Fibroblast of lung (primary cell): ENCODE measurements at regions not wholly inside any gene's neighbourhood (a gene's known extent, or its start where the extent isn't known, plus 50 kb on each side); places are given as distances from the start of the nearest gene placed in this dataset.

Experiments used
- DNase-seq, 2 donors: peaks; one replicate each; pipeline versions ENCODE4 v3.0.0 to v3.0.0-alpha.2; 2010; ENCODE audit warnings: low read depth in 2 of 2
- H2AFZ ChIP-seq: 2 replicates; pipeline ENCODE4 v1.5.1; 2012; ENCODE audit warnings: low read length, control low read depth, inconsistent platforms
- H3K27ac ChIP-seq: 2 replicates; pipeline ENCODE4 v1.5.1; 2011; ENCODE audit warnings: low read length, control low read depth; ENCODE audit not compliant: insufficient read depth
- H3K27me3 ChIP-seq: 2 replicates; pipeline ENCODE4 v1.5.1; 2011; ENCODE audit warnings: mild to moderate bottlenecking, low read length; ENCODE audit not compliant: control insufficient read depth, insufficient read depth
- H3K36me3 ChIP-seq: 2 replicates; pipeline ENCODE4 v1.5.1; 2011; ENCODE audit warnings: low read length; ENCODE audit not compliant: control insufficient read depth, insufficient read depth
- H3K4me1 ChIP-seq: 2 replicates; pipeline ENCODE4 v1.5.1; 2011; ENCODE audit warnings: low read length; ENCODE audit not compliant: control insufficient read depth, insufficient read depth; ENCODE audit errors: extremely low read depth
- H3K4me2 ChIP-seq: 2 replicates; pipeline ENCODE4 v1.5.1; 2011; ENCODE audit warnings: low read length, control low read depth; ENCODE audit not compliant: insufficient read depth; ENCODE audit errors: extremely low read depth
- H3K4me3 ChIP-seq, 4 experiments: fragments of 200-600 bp in 1 of 4; sonication (generic) in 1 of 4; replicated peaks in 1 of 4; 2 replicates each; pipeline ENCODE4 v1.5.1; 2011 to 2016; ENCODE audit warnings: low read length in 4 of 4, low read depth in 3 of 4, mild to moderate bottlenecking in 3 of 4, control low read depth in 2 of 4, inconsistent platforms in 1 of 4, mixed read lengths in 1 of 4; ENCODE audit not compliant: insufficient read depth in 1 of 4; ENCODE audit errors: control extremely low read depth in 1 of 4
- H3K79me2 ChIP-seq: 2 replicates; pipeline ENCODE4 v1.5.1; 2012; ENCODE audit warnings: mild to moderate bottlenecking, low read length, inconsistent platforms; ENCODE audit not compliant: control insufficient read depth, insufficient read depth
- H3K9ac ChIP-seq: 2 replicates; pipeline ENCODE4 v1.5.1; 2011; ENCODE audit warnings: mild to moderate bottlenecking, low read length, control low read depth; ENCODE audit not compliant: insufficient read depth
- H3K9me3 ChIP-seq: 2 replicates; pipeline ENCODE4 v1.5.1; 2012; ENCODE audit warnings: low read depth, low read length; ENCODE audit not compliant: control insufficient read depth, insufficient read depth
- H4K20me1 ChIP-seq: 2 replicates; pipeline ENCODE4 v1.5.1; 2011; ENCODE audit warnings: low read length; ENCODE audit not compliant: control insufficient read depth, insufficient read depth; ENCODE audit errors: extremely low read depth
- CTCF ChIP-seq, 2 donors: IDR thresholded peaks in 1 of 2; conservative IDR thresholded peaks in 1 of 2; 1 replicate in 1 of 2; 2 replicates in 1 of 2; pipeline ENCODE4 v1.5.1; 2011 to 2012; ENCODE audit warnings: low read length in 2 of 2, control low read depth in 1 of 2, inconsistent platforms in 1 of 2, low read depth in 1 of 2, mild to moderate bottlenecking in 1 of 2
- EZH2 ChIP-seq: IDR thresholded peaks from 2 replicates; pipeline ENCODE4 v1.5.1; 2012; ENCODE audit warnings: low read length, control low read depth, mild to moderate bottlenecking; ENCODE audit errors: missing control alignments

GRCh38 chr17:62905233-62905632 lies 60.8 kb upstream of the TANC2 start:
- H3K4me2 ChIP-seq = no peak overlapping the region
- no peak overlapping the region for H3K27ac ChIP-seq
- no peaks in the 10 kb centered on the region for H3K27me3 ChIP-seq
- H4K20me1 ChIP-seq = no peaks in the 10 kb centered on the region
- no peaks in the 10 kb centered on the region for H3K36me3 ChIP-seq
- no peak overlapping the region for H3K9ac ChIP-seq
- H3K4me3 ChIP-seq = no peak overlapping the region
- TF ChIP-seq EZH2 = no peak
- TF ChIP-seq CTCF (conservative IDR thresholded peaks at IDR 0.05 in 1 of 2, IDR thresholded peaks at IDR 0.05 in 1 of 2; ENCODE audit: low read depth in 1 of 2, low read length in 2 of 2) = no peak
- no peaks in the 10 kb centered on the region for H3K4me1 ChIP-seq
- DNase-seq = no peak
- no peaks in the 10 kb centered on the region for H3K79me2 ChIP-seq
- H3K9me3 ChIP-seq = no peaks in the 10 kb centered on the region
- H2AFZ ChIP-seq = no peak overlapping the region

GRCh38 chr17:62902531-62903220 lies 63.4 kb upstream of the TANC2 start:
- Histone ChIP-seq H2AFZ (no peak overlapping the region), H4K20me1 (no peaks in the 10 kb centered on the region), H3K4me2 (no peak overlapping the region), H3K4me3 (no peak overlapping the region), H3K4me1 (no peaks in the 10 kb centered on the region), H3K36me3 (no peaks in the 10 kb centered on the region), H3K79me2 (no peaks in the 10 kb centered on the region), H3K9me3 (no peaks in the 10 kb centered on the region), H3K27me3 (no peaks in the 10 kb centered on the region), H3K27ac (no peak overlapping the region), H3K9ac (no peak overlapping the region)
- no peak for DNase-seq
- TF ChIP-seq EZH2 = no peak
- no peak for TF ChIP-seq CTCF (conservative IDR thresholded peaks at IDR 0.05 in 1 of 2, IDR thresholded peaks at IDR 0.05 in 1 of 2; ENCODE audit: low read depth in 1 of 2, low read length in 2 of 2)

GRCh38 chr17:62901544-62901943 lies 64.5 kb upstream of the TANC2 start:
- no peaks in the 10 kb centered on the region for H3K36me3 ChIP-seq
- H3K27ac ChIP-seq = no peak overlapping the region
- H3K4me3 ChIP-seq = no peak overlapping the region
- no peaks in the 10 kb centered on the region for H3K79me2 ChIP-seq
- H4K20me1 ChIP-seq = no peaks in the 10 kb centered on the region
- no peaks in the 10 kb centered on the region for H3K4me1 ChIP-seq
- no peak overlapping the region for H3K4me2 ChIP-seq
- no peak overlapping the region for H3K9ac ChIP-seq
- H3K9me3 ChIP-seq = no peaks in the 10 kb centered on the region
- DNase-seq = no peak
- H2AFZ ChIP-seq = no peak overlapping the region
- TF ChIP-seq CTCF (conservative IDR thresholded peaks at IDR 0.05 in 1 of 2, IDR thresholded peaks at IDR 0.05 in 1 of 2; ENCODE audit: low read depth in 1 of 2, low read length in 2 of 2) = no peak
- TF ChIP-seq EZH2 = no peak
- H3K27me3 ChIP-seq = no peaks in the 10 kb centered on the region
